ENCODE measurements at regions not wholly inside any gene's neighbourhood (a gene's known extent, or its start where the extent isn't known, plus 50 kb on each side); places are given as distances from the start of the nearest gene placed in this dataset.

- Histone ChIP-seq H3K4me1 (ENCODE audit: low read length) (no peaks in the 10 kb centered on the region), H3K36me3 (ENCODE audit: insufficient read depth, low read length) (no peaks in the 10 kb centered on the region), H4K20me1 (ENCODE audit: insufficient read depth, low read depth, low read length) (no peaks in the 10 kb centered on the region), H3K27ac (ENCODE audit: low read length) (no peak overlapping the region), H2AFZ (ENCODE audit: low read length) (no peak overlapping the region), H3K9me2 (replicated peaks; ENCODE audit: insufficient read depth, low read length) (no peaks in the 10 kb centered on the region), H3K27me3 (ENCODE audit: low read length) (no peaks in the 10 kb centered on the region), H3K79me2 (ENCODE audit: low read length) (no peaks in the 10 kb centered on the region), H3K4me3 (ENCODE audit: low read length) (no peak overlapping the region), H3K9ac (ENCODE audit: low read length) (no peak overlapping the region), H3K9me3 (ENCODE audit: low read length) (no peaks in the 10 kb centered on the region), H3K4me2 (ENCODE audit: low read depth, low read length, poor library complexity, severe bottlenecking) (no peak overlapping the region)
- no peak for DNase-seq
Observed at GRCh38 chr3:159513867-159514380, 474.7 kb upstream of the IL12A start.

GRCh38 chr3:159517105-159517504 is 471.5 kb upstream of the IL12A start:
- Histone ChIP-seq H3K4me2 (ENCODE audit: low read depth, low read length, poor library complexity, severe bottlenecking) (no peak overlapping the region), H3K4me3 (ENCODE audit: low read length) (no peak overlapping the region), H3K9me3 (ENCODE audit: low read length) (no peaks in the 10 kb centered on the region), H4K20me1 (ENCODE audit: insufficient read depth, low read depth, low read length) (no peaks in the 10 kb centered on the region), H3K27ac (ENCODE audit: low read length) (no peak overlapping the region), H3K27me3 (ENCODE audit: low read length) (no peaks in the 10 kb centered on the region), H3K9me2 (replicated peaks; ENCODE audit: insufficient read depth, low read length) (no peaks in the 10 kb centered on the region), H3K79me2 (ENCODE audit: low read length) (no peaks in the 10 kb centered on the region), H3K9ac (ENCODE audit: low read length) (no peak overlapping the region), H3K4me1 (ENCODE audit: low read length) (no peaks in the 10 kb centered on the region), H3K36me3 (ENCODE audit: insufficient read depth, low read length) (no peaks in the 10 kb centered on the region), H2AFZ (ENCODE audit: low read length) (no peak overlapping the region)
- no peak for DNase-seq

GRCh38 chr3:159520638-159521037 is 468.0 kb upstream of the IL12A start:
- H3K36me3 ChIP-seq (ENCODE audit: insufficient read depth, low read length) = no peaks in the 10 kb centered on the region
- no peaks in the 10 kb centered on the region for H3K79me2 ChIP-seq (ENCODE audit: low read length)
- no peak overlapping the region for H3K27ac ChIP-seq (ENCODE audit: low read length)
- H3K9ac ChIP-seq (ENCODE audit: low read length) = no peak overlapping the region
- H3K9me3 ChIP-seq (ENCODE audit: low read length) = no peaks in the 10 kb centered on the region
- H3K4me1 ChIP-seq (ENCODE audit: low read length) = no peaks in the 10 kb centered on the region
- no peaks in the 10 kb centered on the region for H4K20me1 ChIP-seq (ENCODE audit: insufficient read depth, low read depth, low read length)
- H3K27me3 ChIP-seq (ENCODE audit: low read length) = no peaks in the 10 kb centered on the region
- no peak for DNase-seq
- H2AFZ ChIP-seq (ENCODE audit: low read length) = no peak overlapping the region
- no peak overlapping the region for H3K4me3 ChIP-seq (ENCODE audit: low read length)
- H3K4me2 ChIP-seq (ENCODE audit: low read depth, low read length, poor library complexity, severe bottlenecking) = no peak overlapping the region
- no peaks in the 10 kb centered on the region for H3K9me2 ChIP-seq (replicated peaks; ENCODE audit: insufficient read depth, low read length)

- Histone ChIP-seq H3K4me2 (ENCODE audit: low read depth, low read length, poor library complexity, severe bottlenecking) (no peak overlapping the region), H3K27ac (ENCODE audit: low read length) (no peak overlapping the region), H3K9me3 (ENCODE audit: low read length) (no peaks in the 10 kb centered on the region), H4K20me1 (ENCODE audit: insufficient read depth, low read depth, low read length) (no peaks in the 10 kb centered on the region), H3K4me3 (ENCODE audit: low read length) (no peak overlapping the region), H3K9ac (ENCODE audit: low read length) (no peak overlapping the region), H3K27me3 (ENCODE audit: low read length) (no peaks in the 10 kb centered on the region), H3K79me2 (ENCODE audit: low read length) (no peaks in the 10 kb centered on the region), H3K36me3 (ENCODE audit: insufficient read depth, low read length) (no peaks in the 10 kb centered on the region), H3K4me1 (ENCODE audit: low read length) (no peaks in the 10 kb centered on the region), H2AFZ (ENCODE audit: low read length) (no peak overlapping the region), H3K9me2 (replicated peaks; ENCODE audit: insufficient read depth, low read length) (no peaks in the 10 kb centered on the region)
- DNase-seq = no peak
Observed at GRCh38 chr3:159522276-159522675, 466.4 kb upstream of the IL12A start.

DNA sequence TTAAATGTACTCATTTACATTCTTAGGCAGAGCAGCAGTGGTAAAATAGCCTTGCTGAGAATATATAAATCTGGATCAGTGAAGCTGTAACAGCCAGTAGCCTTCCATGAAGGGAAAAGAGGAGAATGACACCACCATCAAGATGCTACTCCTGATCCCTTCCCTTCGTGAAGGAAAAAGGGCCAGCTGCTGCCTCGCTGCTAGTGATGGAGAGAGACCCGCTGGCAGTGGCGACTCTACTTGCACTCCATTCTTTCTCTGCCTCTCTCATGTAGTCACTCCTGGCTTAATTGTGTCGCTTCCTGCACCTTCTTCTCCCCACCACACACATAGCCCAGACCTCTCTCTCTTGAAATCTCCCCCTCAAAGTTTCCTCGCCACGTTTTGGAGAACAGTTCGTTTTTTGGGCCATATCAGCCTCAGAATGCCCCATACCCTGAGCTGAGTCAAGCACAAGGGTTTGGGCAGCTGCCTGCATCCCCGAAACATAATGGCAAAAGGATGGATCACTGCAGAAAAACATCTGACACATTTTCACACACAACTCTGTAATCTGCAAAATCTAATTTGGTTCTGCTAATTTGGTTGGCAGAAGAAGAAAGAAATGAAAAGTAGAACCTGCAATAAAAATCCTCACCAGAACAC is 460.3 kb upstream of the IL12A start:
- Histone ChIP-seq H3K4me3 (ENCODE audit: low read length) (no peak overlapping the region), H3K4me1 (ENCODE audit: low read length) (no peaks in the 10 kb centered on the region), H3K9me3 (ENCODE audit: low read length) (no peaks in the 10 kb centered on the region), H3K36me3 (ENCODE audit: insufficient read depth, low read length) (no peaks in the 10 kb centered on the region), H3K27me3 (ENCODE audit: low read length) (no peaks in the 10 kb centered on the region), H3K9ac (ENCODE audit: low read length) (no peak overlapping the region), H3K27ac (ENCODE audit: low read length) (no peak overlapping the region), H4K20me1 (ENCODE audit: insufficient read depth, low read depth, low read length) (no peaks in the 10 kb centered on the region), H2AFZ (ENCODE audit: low read length) (no peak overlapping the region), H3K4me2 (ENCODE audit: low read depth, low read length, poor library complexity, severe bottlenecking) (no peak overlapping the region), H3K9me2 (replicated peaks; ENCODE audit: insufficient read depth, low read length) (no peaks in the 10 kb centered on the region), H3K79me2 (ENCODE audit: low read length) (no peaks in the 10 kb centered on the region)
- no peak for DNase-seq

- Histone ChIP-seq H4K20me1 (ENCODE audit: insufficient read depth, low read depth, low read length) (no peaks in the 10 kb centered on the region), H3K79me2 (ENCODE audit: low read length) (no peaks in the 10 kb centered on the region), H3K27me3 (ENCODE audit: low read length) (no peaks in the 10 kb centered on the region), H3K4me2 (ENCODE audit: low read depth, low read length, poor library complexity, severe bottlenecking) (no peak overlapping the region), H3K9ac (ENCODE audit: low read length) (no peak overlapping the region), H3K9me2 (replicated peaks; ENCODE audit: insufficient read depth, low read length) (no peaks in the 10 kb centered on the region), H2AFZ (ENCODE audit: low read length) (no peak overlapping the region), H3K9me3 (ENCODE audit: low read length) (no peaks in the 10 kb centered on the region), H3K36me3 (ENCODE audit: insufficient read depth, low read length) (no peaks in the 10 kb centered on the region), H3K4me1 (ENCODE audit: low read length) (no peaks in the 10 kb centered on the region), H3K4me3 (ENCODE audit: low read length) (no peak overlapping the region), H3K27ac (ENCODE audit: low read length) (no peak overlapping the region)
- no peak for DNase-seq
Observed at GRCh38 chr3:159532577-159532976, 456.1 kb upstream of the IL12A start.

DNA sequence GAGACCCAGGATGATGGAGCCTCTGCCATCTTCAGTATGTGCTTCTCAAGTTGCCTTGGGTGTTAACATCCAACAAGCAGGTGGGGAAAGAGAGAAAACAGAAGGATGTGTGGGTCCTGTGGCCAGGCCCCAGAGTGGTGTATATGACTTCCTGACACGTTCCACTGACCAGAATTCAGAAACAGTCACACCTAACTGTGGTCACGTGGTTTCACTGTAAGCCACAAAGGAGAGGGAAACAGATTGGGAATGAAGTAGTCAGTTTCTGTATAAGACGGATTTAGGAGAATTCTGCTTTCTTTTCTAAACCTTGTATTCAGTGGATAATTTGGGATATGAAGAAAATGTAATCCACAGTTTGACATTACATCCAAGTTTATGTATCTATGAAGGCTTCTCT is 454.1 kb upstream of the IL12A start:
- H3K36me3 ChIP-seq (ENCODE audit: insufficient read depth, low read length) = no peaks in the 10 kb centered on the region
- H2AFZ ChIP-seq (ENCODE audit: low read length) = no peak overlapping the region
- no peaks in the 10 kb centered on the region for H3K9me3 ChIP-seq (ENCODE audit: low read length)
- H3K27ac ChIP-seq (ENCODE audit: low read length) = no peak overlapping the region
- DNase-seq = no peak
- no peak overlapping the region for H3K4me2 ChIP-seq (ENCODE audit: low read depth, low read length, poor library complexity, severe bottlenecking)
- no peaks in the 10 kb centered on the region for H3K9me2 ChIP-seq (replicated peaks; ENCODE audit: insufficient read depth, low read length)
- H3K9ac ChIP-seq (ENCODE audit: low read length) = no peak overlapping the region
- no peaks in the 10 kb centered on the region for H4K20me1 ChIP-seq (ENCODE audit: insufficient read depth, low read depth, low read length)
- H3K4me1 ChIP-seq (ENCODE audit: low read length) = no peaks in the 10 kb centered on the region
- H3K79me2 ChIP-seq (ENCODE audit: low read length) = no peaks in the 10 kb centered on the region
- H3K27me3 ChIP-seq (ENCODE audit: low read length) = no peaks in the 10 kb centered on the region
- no peak overlapping the region for H3K4me3 ChIP-seq (ENCODE audit: low read length)

GRCh38 chr3:159536876-159537275 is 451.8 kb upstream of the IL12A start:
- Histone ChIP-seq H3K4me3 (ENCODE audit: low read length) (no peak overlapping the region), H3K36me3 (ENCODE audit: insufficient read depth, low read length) (no peaks in the 10 kb centered on the region), H3K4me2 (ENCODE audit: low read depth, low read length, poor library complexity, severe bottlenecking) (no peak overlapping the region), H3K9ac (ENCODE audit: low read length) (no peak overlapping the region), H3K27ac (ENCODE audit: low read length) (no peak overlapping the region), H2AFZ (ENCODE audit: low read length) (no peak overlapping the region), H3K9me2 (replicated peaks; ENCODE audit: insufficient read depth, low read length) (no peaks in the 10 kb centered on the region), H3K27me3 (ENCODE audit: low read length) (no peaks in the 10 kb centered on the region), H3K79me2 (ENCODE audit: low read length) (no peaks in the 10 kb centered on the region), H4K20me1 (ENCODE audit: insufficient read depth, low read depth, low read length) (no peaks in the 10 kb centered on the region), H3K4me1 (ENCODE audit: low read length) (no peaks in the 10 kb centered on the region), H3K9me3 (ENCODE audit: low read length) (no peaks in the 10 kb centered on the region)
- DNase-seq = no peak
